SU-DHL-6 (cell line): ENCODE measurements at regions not wholly inside any gene's neighbourhood (a gene's known extent, or its start where the extent isn't known, plus 50 kb on each side); places are given as distances from the start of the nearest gene placed in this dataset.

Experiments used
- H2AFZ ChIP-seq: fragments of 200-600 bp; sonication (generic); 2 replicates; pipeline ENCODE4 v1.6.1; 2014; ENCODE audit warnings: low read depth, mild to moderate bottlenecking, moderate library complexity, mixed read lengths, antibody characterized with exemption, low read length; ENCODE audit not compliant: severe bottlenecking
- H3F3A ChIP-seq: fragments of 200-600 bp; shearing (Covaris generic); 2 replicates; pipeline ENCODE4 v1.6.0; 2016; ENCODE audit warnings: antibody characterized with exemption, mild to moderate bottlenecking; ENCODE audit not compliant: insufficient read depth
- H3K27ac ChIP-seq: fragments of 200-600 bp; sonication (generic); 2 replicates; pipeline ENCODE4 v1.5.1; 2016; ENCODE audit warnings: low read depth, mild to moderate bottlenecking, low read length, moderate library complexity, mixed read lengths
- H3K27me3 ChIP-seq: fragments of 200-600 bp; sonication (generic), shearing (Covaris generic); 2 replicates; pipeline ENCODE4 v1.6.0; 2014; ENCODE audit warnings: mild to moderate bottlenecking, low read length
- H3K36me3 ChIP-seq: fragments of 200-600 bp; sonication (generic); 2 replicates; pipeline ENCODE4 v1.6.1; 2014; ENCODE audit warnings: mild to moderate bottlenecking, low read length, mixed read lengths
- H3K4me2 ChIP-seq: fragments of 300-600, 200-600 bp; shearing (Covaris generic), sonication (generic); 2 replicates; pipeline ENCODE4 v1.6.0; 2014; ENCODE audit warnings: low read length, low read depth, mild to moderate bottlenecking; ENCODE audit not compliant: poor library complexity, severe bottlenecking
- H3K4me3 ChIP-seq: fragments of 200-600 bp; sonication (generic); 2 replicates; pipeline ENCODE4 v1.5.1; 2014; ENCODE audit warnings: antibody characterized with exemption, low read length, mild to moderate bottlenecking, mixed read lengths; ENCODE audit not compliant: insufficient read depth, poor library complexity, severe bottlenecking
- H3K79me2 ChIP-seq: fragments of 200-600 bp; sonication (generic); 2 replicates; pipeline ENCODE4 v1.6.1; 2014; ENCODE audit warnings: mild to moderate bottlenecking, low read length, moderate library complexity; ENCODE audit not compliant: insufficient read depth
- H3K9ac ChIP-seq: fragments of 200-600 bp; sonication (generic); 2 replicates; pipeline ENCODE4 v1.7.0; 2014; ENCODE audit warnings: mild to moderate bottlenecking, low read length
- H3K9me2 ChIP-seq: fragments of 200-600 bp; sonication (generic); replicated peaks from 2 replicates; pipeline ENCODE4 v1.6.1; 2014; ENCODE audit warnings: low read length; ENCODE audit not compliant: insufficient read depth
- H3K9me3 ChIP-seq: fragments of 200-600 bp; sonication (generic); 2 replicates; pipeline ENCODE4 v1.6.1; 2014; ENCODE audit warnings: low read length, mixed read lengths; ENCODE audit not compliant: insufficient read depth
- H4K20me1 ChIP-seq: fragments of 200-600 bp; sonication (generic); 2 replicates; pipeline ENCODE4 v1.6.1; 2014; ENCODE audit warnings: low read depth, mild to moderate bottlenecking, antibody characterized with exemption, low read length, moderate library complexity, mixed read lengths
- EZH2phosphoT487 ChIP-seq: fragments of 200-600 bp; sonication (generic), shearing (Covaris generic); conservative IDR thresholded peaks from 2 replicates; pipeline ENCODE4 v1.6.1; 2018; ENCODE audit warnings: mild to moderate bottlenecking, antibody characterized with exemption, low read length, moderate library complexity, mixed read lengths
- TF ChIP-seq, protein P1 (sequence below): fragments of 200-600 bp; sonication (generic); IDR thresholded peaks from one replicate; pipeline ENCODE4 v1.5.1; 2017; ENCODE audit warnings: antibody characterized with exemption, mild to moderate bottlenecking, low read length, moderate library complexity; ENCODE audit not compliant: insufficient read depth, poor library complexity, severe bottlenecking

- Histone ChIP-seq H3K9me2 (no peaks in the 10 kb centered on the region), H3F3A (no peaks in the 10 kb centered on the region), H3K4me2 (no peak overlapping the region), H3K9me3 (peaks cover 6% of the 10 kb centered on the region; the same call in 1 of the 2 replicates), H3K9ac (no peak overlapping the region), H3K27ac (no peak overlapping the region), H2AFZ (peak overlapping the region; percentile 36), H3K27me3 (no peaks in the 10 kb centered on the region), H3K36me3 (no peaks in the 10 kb centered on the region), H3K4me3 (no peak overlapping the region), H3K79me2 (no peaks in the 10 kb centered on the region), H4K20me1 (no peaks in the 10 kb centered on the region)
- TF ChIP-seq EZH2phosphoT487, result no peak
- TF ChIP-seq, protein P1, sequence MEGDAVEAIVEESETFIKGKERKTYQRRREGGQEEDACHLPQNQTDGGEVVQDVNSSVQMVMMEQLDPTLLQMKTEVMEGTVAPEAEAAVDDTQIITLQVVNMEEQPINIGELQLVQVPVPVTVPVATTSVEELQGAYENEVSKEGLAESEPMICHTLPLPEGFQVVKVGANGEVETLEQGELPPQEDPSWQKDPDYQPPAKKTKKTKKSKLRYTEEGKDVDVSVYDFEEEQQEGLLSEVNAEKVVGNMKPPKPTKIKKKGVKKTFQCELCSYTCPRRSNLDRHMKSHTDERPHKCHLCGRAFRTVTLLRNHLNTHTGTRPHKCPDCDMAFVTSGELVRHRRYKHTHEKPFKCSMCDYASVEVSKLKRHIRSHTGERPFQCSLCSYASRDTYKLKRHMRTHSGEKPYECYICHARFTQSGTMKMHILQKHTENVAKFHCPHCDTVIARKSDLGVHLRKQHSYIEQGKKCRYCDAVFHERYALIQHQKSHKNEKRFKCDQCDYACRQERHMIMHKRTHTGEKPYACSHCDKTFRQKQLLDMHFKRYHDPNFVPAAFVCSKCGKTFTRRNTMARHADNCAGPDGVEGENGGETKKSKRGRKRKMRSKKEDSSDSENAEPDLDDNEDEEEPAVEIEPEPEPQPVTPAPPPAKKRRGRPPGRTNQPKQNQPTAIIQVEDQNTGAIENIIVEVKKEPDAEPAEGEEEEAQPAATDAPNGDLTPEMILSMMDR, result no peak
These were observed 389.4 kb downstream of the CDH9 start for GRCh38 chr5:26649000-26649399.

DNA sequence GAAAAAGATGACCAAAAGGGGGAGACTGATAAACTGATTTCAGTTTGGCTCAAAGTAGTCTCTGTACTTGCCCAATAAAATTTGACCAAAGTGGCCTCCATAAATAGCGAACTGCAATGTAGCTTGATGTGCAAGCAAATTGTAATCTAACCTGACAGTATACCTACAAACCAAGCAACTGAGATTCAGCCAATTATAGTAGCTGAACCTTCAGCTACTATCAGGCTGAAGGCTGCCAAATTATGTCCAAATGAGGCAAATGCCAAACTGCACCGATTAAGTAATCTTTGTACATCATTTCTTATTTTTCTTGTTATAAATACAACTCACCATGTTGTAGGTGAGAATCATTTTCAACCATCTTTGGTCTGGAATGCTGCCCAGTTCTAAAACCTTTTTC, 390.6 kb downstream of the CDH9 start:
- Histone ChIP-seq H4K20me1 (no peaks in the 10 kb centered on the region), H2AFZ (no peak overlapping the region), H3K9me2 (no peaks in the 10 kb centered on the region), H3K79me2 (no peaks in the 10 kb centered on the region), H3K27ac (no peak overlapping the region), H3K4me2 (no peak overlapping the region), H3K36me3 (no peaks in the 10 kb centered on the region), H3K9ac (no peak overlapping the region), H3K27me3 (no peaks in the 10 kb centered on the region), H3F3A (no peaks in the 10 kb centered on the region), H3K4me3 (no peak overlapping the region), H3K9me3 (peaks cover 3% of the 10 kb centered on the region; the same call in 1 of the 2 replicates)
- TF ChIP-seq, protein P1, result no peak
- no peak for TF ChIP-seq EZH2phosphoT487

DNA sequence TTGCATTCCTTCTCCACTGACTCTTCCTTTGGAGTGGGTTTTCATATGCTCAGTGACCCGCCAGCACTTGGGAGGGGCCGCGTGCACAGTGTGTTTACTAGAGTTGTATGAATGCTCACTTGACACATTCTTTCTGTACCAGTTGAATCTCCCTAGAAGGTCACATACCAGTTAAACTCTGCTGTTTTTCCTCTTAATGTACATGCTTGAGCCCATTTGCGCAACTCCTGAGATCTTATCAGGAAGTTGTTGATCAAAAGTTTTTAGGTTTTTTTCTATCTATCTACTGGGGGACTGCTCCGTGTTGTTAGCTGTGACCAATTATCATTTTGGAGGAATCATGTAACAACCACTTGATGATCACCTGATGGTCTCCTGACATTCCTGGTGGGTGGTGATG, 392.7 kb downstream of the CDH9 start:
- no peaks in the 10 kb centered on the region for H3K36me3 ChIP-seq
- no peak overlapping the region for H2AFZ ChIP-seq
- H3K27me3 ChIP-seq, result no peaks in the 10 kb centered on the region
- TF ChIP-seq, protein P1, result no peak
- no peak for TF ChIP-seq EZH2phosphoT487
- no peak overlapping the region for H3K4me3 ChIP-seq
- no peaks in the 10 kb centered on the region for H3K9me3 ChIP-seq
- H3K4me2 ChIP-seq, result no peak overlapping the region
- H3K9ac ChIP-seq, result no peak overlapping the region
- no peaks in the 10 kb centered on the region for H3K9me2 ChIP-seq
- H3F3A ChIP-seq, result no peaks in the 10 kb centered on the region
- no peak overlapping the region for H3K27ac ChIP-seq
- no peaks in the 10 kb centered on the region for H3K79me2 ChIP-seq
- H4K20me1 ChIP-seq, result no peaks in the 10 kb centered on the region

GRCh38 chr5:26641492-26641891, 396.9 kb downstream of the CDH9 start:
- Histone ChIP-seq H4K20me1 (no peaks in the 10 kb centered on the region), H3K27ac (no peak overlapping the region), H3F3A (no peaks in the 10 kb centered on the region), H3K79me2 (no peaks in the 10 kb centered on the region), H3K27me3 (no peaks in the 10 kb centered on the region), H2AFZ (no peak overlapping the region), H3K4me2 (no peak overlapping the region), H3K4me3 (no peak overlapping the region), H3K9me2 (no peaks in the 10 kb centered on the region), H3K9me3 (no peaks in the 10 kb centered on the region), H3K36me3 (no peaks in the 10 kb centered on the region), H3K9ac (no peak overlapping the region)
- TF ChIP-seq EZH2phosphoT487, result no peak
- TF ChIP-seq, protein P1, result no peak
